Stomach (tissue), 4 donors: ENCODE measurements at regions not wholly inside any gene's neighbourhood (a gene's known extent, or its start where the extent isn't known, plus 50 kb on each side); places are given as distances from the start of the nearest gene placed in this dataset.

Experiments
- CTCF ChIP-seq, 7 experiments: fragments of 450-650 bp in 4 of 7; fragments of 200-600 bp in 3 of 7; sonication (generic) in 3 of 7; IDR thresholded peaks; one replicate each; pipeline ENCODE4 v1.5.1; 2016 to 2019; ENCODE audit warnings: antibody characterized with exemption in 7 of 7, control low read depth in 2 of 7, mild to moderate bottlenecking in 1 of 7
- POLR2A ChIP-seq, 4 donors: fragments of 450-650 bp; IDR thresholded peaks; one replicate each; pipeline ENCODE4 v1.6.1; 2016; ENCODE audit warnings: antibody characterized with exemption in 4 of 4, control low read depth in 2 of 4, mild to moderate bottlenecking in 1 of 4, moderate library complexity in 1 of 4

GRCh38 chr20:50309764-50310672 lies 119.4 kb downstream of the CEBPB start:
- TF ChIP-seq CTCF (IDR thresholded peaks at IDR 0.05) (no peak), POLR2A (IDR thresholded peaks at IDR 0.05) (no peak)
